Kidney capillary endothelial cell (primary cell): ENCODE measurements at regions not wholly inside any gene's neighbourhood (a gene's known extent, or its start where the extent isn't known, plus 50 kb on each side); places are given as distances from the start of the nearest gene placed in this dataset.
"Not testable (repeated sequence)": the region's sequence is repeated elsewhere in the genome, so short reads cannot be mapped to it uniquely, and the experiment has no call there.

Source experiments
- DNase-seq: peaks from one replicate; pipeline ENCODE4 v3.0.0-alpha.2; 2018; ENCODE audit warnings: low spot score

DNA sequence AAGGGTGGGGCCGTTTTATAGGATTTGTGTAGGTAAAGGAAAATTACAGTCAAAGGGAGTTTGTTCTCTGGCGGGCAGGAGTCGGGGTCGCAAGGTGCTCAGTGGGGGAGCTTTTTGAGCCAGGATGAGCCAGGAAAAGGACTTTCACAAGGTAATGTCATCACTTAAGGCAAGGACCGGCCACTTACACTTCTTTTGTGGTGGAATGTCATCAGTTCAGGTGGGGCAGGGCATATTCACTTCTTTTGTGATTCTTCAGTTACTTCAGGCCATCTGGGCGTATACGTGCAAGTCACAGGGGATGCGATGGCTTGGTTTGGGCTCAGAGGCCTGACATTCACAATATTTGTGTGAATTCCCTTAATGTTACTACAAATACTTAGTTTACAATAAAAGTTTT is 88.2 kb upstream of the MAP3K7 start:
- not testable (repeated sequence) for DNase-seq

- DNase-seq: not testable (repeated sequence)
Measured at GRCh38 chr6:90674077-90674476, 87.2 kb upstream of the MAP3K7 start.

DNA sequence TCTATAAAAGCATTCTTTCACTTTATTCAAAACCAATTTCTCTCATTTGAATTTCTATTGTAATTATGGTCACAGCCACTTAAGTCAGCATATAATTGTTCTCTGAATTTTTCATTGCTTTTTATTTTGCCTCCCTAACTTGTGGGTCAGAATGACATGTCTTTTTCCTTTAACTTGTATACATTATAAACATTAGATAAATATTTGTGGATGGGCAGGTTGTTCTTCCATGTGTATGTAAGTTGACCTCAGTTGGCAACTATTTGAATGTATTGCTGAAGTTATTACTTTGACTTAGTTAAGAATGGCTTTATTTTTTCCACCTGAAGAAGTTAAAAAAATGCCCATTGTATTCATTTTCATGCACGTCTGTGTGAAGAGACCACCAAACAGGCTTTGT is 83.0 kb upstream of the MAP3K7 start:
- no peak for DNase-seq

DNA sequence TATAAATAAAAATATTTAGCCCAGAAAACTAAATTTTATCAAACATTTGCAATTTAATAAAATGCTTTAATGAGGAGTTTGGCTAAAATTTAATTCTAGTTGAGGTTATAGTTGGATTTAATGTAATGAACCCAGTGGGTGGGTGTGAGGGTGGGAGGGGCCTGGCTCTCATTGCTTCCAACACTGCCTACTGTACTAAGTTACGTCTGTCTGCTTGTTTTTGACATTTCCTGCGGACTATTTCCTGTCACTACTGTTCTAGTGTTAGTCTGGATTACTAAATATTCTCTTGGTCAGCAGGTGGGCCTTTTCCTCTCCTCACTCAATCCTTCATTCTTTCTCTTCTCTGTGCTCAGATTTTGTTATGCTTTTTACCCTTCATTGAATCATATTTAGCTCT is 82.5 kb upstream of the MAP3K7 start:
- DNase-seq: no peak

DNA sequence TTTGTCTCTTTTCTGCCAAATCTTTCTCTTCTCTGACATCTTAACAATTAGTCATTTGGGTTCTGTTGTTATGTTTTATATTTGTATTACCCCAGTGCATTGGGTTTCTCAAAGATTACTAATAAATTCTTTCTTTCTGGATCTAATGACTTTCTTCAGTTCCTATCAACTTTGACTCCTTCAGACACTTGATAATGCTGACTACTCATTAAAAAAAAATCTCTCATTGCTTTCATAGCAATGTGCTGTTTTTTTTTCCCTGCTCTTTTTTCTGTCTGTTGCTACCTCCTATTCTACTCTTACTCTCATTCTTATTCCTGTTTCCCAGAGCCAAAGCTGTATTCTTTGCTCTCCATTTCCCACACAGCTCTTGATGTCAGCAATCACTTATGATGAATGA is 81.3 kb upstream of the MAP3K7 start:
- no peak for DNase-seq

DNA sequence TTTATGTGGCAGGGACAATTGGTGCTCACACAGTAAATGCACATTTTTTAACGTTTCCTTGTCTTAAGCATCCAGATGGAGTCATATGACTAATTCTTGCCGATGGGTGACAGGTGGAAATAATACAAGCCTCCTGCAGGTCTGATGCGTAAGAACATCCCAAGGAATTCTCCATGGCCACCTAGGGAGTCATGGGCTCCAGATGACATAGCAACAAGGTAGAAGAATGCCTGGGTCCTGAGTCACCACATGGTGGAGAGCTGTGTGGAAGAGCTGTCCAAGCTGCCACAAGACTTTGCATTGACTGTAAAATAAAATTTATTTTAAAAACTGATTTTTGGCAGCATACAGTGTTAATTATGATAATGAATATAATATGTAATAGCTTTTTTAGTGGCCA is 77.0 kb upstream of the MAP3K7 start:
- no peak for DNase-seq

DNA sequence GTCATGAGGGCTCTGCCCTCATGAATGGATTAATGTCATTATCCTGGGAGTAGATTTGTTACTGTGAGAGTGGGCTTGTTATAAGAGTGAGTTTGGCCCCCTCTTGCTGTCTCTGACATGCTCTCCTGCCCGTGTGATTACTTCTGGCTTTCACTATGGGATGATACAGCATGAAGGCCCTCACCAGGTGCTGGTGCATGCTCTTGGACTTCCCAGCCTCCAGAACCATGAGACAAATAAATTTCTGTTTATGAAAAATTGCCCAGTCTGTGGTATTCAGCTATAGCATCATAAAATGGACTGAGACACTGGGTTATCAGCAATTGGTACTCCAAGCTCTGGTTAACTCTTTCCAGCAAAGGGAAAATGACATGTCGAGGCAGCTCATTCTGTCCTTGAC is 76.2 kb upstream of the MAP3K7 start:
- DNase-seq: no peak

DNA sequence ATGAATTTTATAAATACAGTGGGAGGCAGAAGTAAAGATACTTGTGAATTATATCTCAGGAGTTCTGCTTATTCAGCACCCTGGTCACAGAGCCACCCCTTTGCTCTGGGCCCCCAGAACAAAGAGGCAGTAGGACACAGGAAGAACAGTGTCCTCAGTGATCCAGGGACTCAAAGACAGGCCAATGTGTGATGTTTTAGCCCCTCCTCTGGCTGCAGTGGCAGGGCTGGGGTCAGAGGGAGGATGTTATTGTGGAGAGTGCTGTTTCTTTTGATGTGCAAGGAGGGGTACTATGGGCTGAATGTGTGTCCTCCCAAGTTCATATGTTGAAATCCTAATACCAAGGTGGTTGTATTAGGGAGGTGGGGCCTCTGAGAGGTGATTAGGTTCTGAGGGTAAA is 74.1 kb upstream of the MAP3K7 start:
- DNase-seq: no peak

- DNase-seq: no peak
Measured at GRCh38 chr6:90658497-90658896, 71.6 kb upstream of the MAP3K7 start.

DNA sequence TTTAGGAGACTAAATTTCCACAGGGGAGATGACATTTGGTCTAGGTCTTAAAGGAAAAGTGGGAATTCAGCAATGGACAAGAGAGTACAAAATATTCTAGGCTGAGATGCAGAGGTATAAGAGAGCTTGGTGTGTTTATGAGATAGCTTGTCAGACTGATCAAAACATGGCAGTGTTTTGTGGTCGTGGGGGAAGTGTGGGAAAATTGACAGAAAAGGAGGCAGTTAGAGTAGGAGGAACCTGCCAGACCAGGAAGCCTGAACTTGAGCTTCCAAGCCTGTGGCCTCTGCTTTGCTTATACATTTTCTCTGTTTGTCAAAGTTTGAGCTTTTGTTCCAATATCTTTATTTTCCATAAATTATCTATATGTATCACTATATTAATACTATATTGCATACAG is 69.5 kb upstream of the MAP3K7 start:
- no peak for DNase-seq

DNA sequence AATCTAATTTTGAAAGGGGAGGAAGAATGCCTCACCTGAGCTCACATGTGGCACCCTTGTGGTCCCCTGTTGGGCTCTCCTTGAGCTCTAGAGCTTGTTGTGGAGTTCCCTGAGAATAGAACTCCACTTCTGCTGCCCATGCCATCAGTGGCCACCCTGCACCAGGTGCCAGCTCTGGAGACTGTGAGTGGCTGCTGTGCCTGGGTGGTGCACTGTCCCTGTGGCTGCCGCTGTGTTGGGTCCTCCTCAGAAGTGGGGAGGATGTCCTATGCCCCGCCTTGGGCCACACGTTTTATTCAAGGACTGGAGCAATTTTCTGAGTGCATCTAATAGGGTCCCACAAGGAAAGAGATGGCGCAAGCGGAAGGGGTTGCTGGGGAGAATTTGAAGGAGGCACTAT is 67.9 kb upstream of the MAP3K7 start:
- DNase-seq: no peak

GRCh38 chr6:90654166-90654565 is 67.3 kb upstream of the MAP3K7 start:
- no peak for DNase-seq

GRCh38 chr6:90653750-90654149 is 66.9 kb upstream of the MAP3K7 start:
- no peak for DNase-seq

DNA sequence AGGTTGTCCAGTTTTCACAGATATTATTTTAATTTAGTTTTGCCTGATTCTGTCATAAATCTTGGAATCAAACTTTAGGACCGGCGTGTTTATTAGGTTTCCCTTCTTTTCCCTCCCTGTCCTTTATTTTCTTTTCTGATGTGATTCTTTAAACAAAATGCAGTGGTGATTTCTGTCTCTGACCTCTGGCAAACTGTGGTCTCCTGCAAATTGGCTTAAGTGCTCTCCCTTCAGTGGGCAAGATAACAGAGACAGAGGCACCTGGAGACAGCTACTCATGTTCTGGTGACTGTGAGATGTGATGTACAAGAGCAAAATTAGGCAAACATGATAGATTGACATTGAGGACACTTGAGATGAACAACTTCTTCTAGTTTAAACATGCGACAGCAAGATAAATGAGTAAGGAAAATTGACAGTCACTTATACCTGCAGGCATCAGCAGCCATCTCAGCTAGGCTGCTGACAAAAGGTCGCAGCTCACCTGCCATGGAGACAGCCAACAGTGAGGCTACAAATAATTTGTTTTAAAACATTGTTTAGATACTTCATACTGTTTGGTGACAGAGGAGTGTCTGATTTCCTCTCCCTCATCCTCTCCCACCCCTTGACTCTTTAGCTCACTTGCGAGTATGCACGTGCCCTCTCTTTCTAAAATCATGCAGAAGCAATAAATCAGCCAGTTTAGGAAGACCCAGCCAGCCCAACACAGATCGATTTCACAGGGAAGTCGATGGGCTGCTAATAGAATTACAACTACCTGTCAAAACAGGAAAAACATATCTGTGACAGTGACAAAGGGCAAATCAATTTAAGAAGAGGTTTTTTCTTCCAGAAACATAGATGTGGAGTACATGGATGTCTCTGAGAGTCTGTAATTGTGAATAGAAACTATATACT is 63.4 kb upstream of the MAP3K7 start:
- DNase-seq: no peak

DNA sequence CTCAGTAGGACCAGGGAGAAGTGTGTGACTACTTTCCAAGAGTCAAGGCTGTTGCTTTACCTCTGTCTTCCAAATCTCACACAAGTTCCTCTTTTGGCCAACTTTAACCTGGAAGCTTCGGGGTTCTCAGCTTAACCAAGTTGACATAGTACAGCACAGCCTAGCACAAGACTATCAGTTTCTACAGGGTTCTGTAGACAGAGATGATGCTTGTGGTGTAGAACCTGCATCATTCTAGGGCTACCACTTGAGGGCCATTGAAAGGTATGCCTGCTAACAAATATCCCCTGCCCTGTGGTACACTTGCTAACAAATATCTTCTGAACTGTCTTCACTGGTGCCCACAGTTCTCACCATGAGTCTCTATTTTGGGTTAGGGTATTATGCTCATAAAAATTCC is 62.0 kb upstream of the MAP3K7 start:
- no peak for DNase-seq

- no peak for DNase-seq
Measured at GRCh38 chr6:90646940-90647339, 60.1 kb upstream of the MAP3K7 start.

GRCh38 chr6:90645634-90646033 is 58.8 kb upstream of the MAP3K7 start:
- no peak for DNase-seq

DNA sequence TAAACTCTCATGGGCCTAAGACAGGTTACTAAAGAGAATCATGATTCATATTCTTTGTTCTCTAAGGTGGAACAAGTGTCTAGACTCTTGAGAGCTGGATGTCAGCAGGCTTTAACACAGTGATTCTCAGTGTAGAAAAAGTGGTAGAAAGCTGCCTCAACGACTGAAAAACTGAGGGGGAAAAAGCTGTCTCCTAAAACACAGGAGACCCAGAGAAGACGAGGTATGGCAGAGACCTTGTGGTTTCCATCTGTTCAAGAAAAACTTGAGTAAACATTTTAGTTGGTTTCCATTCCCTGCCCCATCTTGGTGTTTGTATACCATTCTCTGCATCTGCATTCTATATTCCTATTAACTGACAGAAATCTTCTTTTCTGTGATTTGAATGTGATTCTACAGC is 57.6 kb upstream of the MAP3K7 start:
- DNase-seq: no peak

DNA sequence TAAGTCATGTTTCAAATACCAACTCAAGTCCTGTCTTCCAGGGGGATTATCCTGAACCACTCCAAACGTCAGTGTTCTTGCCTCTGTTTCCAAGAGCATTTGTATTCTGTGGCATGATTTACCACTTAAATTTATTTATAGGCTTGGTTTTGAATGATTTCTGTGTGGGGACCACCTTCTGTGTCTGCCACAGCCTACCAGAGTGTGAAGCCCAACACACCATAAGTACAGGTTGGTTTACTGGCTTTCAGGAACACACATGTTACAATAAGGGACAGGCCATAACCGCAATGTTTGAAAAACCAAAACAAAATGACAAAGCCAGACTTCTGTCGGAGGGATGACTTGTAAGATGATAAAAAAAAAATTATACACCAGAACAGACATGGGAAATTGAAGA is 56.5 kb upstream of the MAP3K7 start:
- DNase-seq: no peak

DNA sequence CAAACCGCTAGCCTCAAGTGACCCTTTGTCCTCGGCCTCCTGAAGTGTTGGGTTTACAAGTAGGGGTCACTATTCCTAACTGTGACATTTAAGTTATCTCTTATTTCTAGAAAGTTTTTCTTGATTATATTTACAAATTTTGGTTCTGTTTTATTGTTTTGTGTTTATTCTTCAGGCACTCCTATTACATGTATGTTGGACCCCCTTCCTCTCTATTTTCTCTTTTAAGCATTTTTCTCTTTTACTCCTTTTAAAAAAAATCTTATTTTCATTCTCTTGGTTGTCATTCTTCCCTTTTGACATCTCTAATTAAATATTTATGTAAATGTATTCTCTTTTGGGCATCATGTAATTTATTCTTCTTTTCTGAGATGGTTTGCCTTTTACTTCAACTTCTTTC is 50.4 kb upstream of the MAP3K7 start:
- no peak for DNase-seq
